ENCODE measurements at regions not wholly inside any gene's neighbourhood (a gene's known extent, or its start where the extent isn't known, plus 50 kb on each side); places are given as distances from the start of the nearest gene placed in this dataset.

DNA sequence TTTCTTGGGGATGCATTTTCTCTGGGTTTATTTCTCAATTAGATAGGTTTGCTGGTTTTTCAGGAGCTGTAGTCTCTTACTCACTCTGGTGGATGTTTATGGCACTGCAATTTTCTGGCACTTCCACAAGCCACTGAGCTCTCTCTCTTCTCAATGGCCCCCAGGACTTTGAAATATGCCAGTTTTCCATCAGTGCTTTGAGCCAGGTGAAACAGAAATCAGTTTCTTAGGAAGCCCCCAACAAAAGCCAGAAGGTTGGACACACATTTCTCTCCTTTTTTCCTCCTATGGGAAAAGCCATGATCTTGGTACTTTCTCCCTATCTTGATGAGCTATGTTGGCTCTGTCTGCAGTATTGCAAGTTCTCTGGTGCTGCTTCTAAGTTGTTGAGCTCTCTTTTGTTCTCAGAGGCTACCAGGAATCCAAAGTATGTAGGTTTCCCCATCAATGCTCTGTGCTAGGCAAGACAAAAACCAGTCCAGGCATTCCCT lies 90.7 kb upstream of the SMIM36 start:
- H3K9me3 ChIP-seq (replicated peaks; ENCODE audit: control insufficient read depth, insufficient read depth, low read length), result no peaks in the 10 kb centered on the region
- peak; percentile 69 for DNase-seq (ENCODE audit: low read depth, low spot score)
- CTCF ChIA-PET, result interaction anchor here (0.6 to 6.5 kb wide), 65 partner anchors 9 to 1114 kb away, joined by 3 to 357 read pairs (median 5); partner anchors contain the start of genes PCTP and TMEM100
- intact Hi-C loops (cut with micrococcal nuclease) (loop anchor here (1.0 to 5.0 kb wide), 6 partner anchors 17 to 225 kb away; no protein-coding TSS in a partner anchor), dilution Hi-C loops (cut with MboI; ENCODE audit: extremely low pct_ligation_motif_present, low sequenced_read_pairs) (no loop called here)
- no peaks in the 10 kb centered on the region for H3K4me1 ChIP-seq (ENCODE audit: control insufficient read depth, extremely low read depth, insufficient read depth, low read length)
- no peak for TF ChIP-seq JUN (IDR thresholded peaks at IDR 0.05; ENCODE audit: borderline replicate concordance, insufficient read depth, insufficient read length, low read depth)
- TF ChIP-seq, protein P1, sequence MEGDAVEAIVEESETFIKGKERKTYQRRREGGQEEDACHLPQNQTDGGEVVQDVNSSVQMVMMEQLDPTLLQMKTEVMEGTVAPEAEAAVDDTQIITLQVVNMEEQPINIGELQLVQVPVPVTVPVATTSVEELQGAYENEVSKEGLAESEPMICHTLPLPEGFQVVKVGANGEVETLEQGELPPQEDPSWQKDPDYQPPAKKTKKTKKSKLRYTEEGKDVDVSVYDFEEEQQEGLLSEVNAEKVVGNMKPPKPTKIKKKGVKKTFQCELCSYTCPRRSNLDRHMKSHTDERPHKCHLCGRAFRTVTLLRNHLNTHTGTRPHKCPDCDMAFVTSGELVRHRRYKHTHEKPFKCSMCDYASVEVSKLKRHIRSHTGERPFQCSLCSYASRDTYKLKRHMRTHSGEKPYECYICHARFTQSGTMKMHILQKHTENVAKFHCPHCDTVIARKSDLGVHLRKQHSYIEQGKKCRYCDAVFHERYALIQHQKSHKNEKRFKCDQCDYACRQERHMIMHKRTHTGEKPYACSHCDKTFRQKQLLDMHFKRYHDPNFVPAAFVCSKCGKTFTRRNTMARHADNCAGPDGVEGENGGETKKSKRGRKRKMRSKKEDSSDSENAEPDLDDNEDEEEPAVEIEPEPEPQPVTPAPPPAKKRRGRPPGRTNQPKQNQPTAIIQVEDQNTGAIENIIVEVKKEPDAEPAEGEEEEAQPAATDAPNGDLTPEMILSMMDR (IDR thresholded peaks at IDR 0.05; ENCODE audit: extremely low read depth in 1 of 2, insufficient read depth in 1 of 2, low read depth in 1 of 2, low read length in 2 of 2), result peak; percentile 71 to 72
- no peaks in the 10 kb centered on the region for H4K20me1 ChIP-seq (replicated peaks; ENCODE audit: control insufficient read depth, extremely low read depth, insufficient read depth, low read length)
- H3K4me2 ChIP-seq (ENCODE audit: insufficient read depth, low read length), result no peak overlapping the region
- POLR2A ChIA-PET, result no interaction called here
- no peak overlapping the region for H2AFZ ChIP-seq (ENCODE audit: low read depth, low read length)
- no TSS peak for BruUV-seq (replicated peaks)
- peaks cover 0 to 3% of the 10 kb centered on the region in 2 experiments for H3K27me3 ChIP-seq (ENCODE audit: control insufficient read depth in 2 of 2, insufficient read depth in 2 of 2, low read length in 2 of 2)
- H3K4me3 ChIP-seq (replicated peaks in 1 of 3; ENCODE audit: insufficient read depth in 1 of 3, low read depth in 1 of 3, low read length in 3 of 3), result no peak overlapping the region
- no peaks in the 10 kb centered on the region for H3K9me1 ChIP-seq (replicated peaks; ENCODE audit: control insufficient read depth, extremely low read depth, insufficient read depth, low read length)
- no peak overlapping the region for H3K27ac ChIP-seq (ENCODE audit: insufficient read depth, low read depth, low read length)
- H3K9ac ChIP-seq (replicated peaks; ENCODE audit: extremely low read depth, insufficient read depth, low read length), result no peak overlapping the region
- H3K36me3 ChIP-seq (ENCODE audit: control insufficient read depth in 2 of 2, extremely low read depth in 1 of 2, insufficient read depth in 2 of 2, low read length in 2 of 2), result no peaks in the 10 kb centered on the region
- no peaks in the 10 kb centered on the region for H3K79me2 ChIP-seq (ENCODE audit: control insufficient read depth, insufficient read depth, low read length)
- FAIRE-seq, result peak; percentile 85

DNA sequence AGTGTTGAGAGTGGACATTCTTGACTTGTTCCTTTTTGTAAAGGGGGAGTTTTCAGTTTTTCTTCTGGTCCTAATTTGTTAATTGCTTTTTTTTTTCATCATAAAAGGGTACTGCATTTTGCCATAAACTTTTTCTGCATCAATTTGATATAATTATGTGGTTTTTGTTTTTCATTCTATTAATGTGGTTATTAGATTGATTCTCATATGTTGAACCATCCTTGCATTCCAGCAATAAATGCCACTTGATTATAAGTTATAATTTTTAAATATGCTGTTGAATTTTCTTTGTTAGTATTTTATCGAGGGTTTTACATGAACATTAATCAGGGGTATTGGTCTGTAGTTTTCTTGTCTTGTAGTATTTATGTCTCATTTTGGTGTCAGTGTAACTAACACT lies 87.2 kb upstream of the SMIM36 start:
- intact Hi-C loops (cut with micrococcal nuclease) (no loop called here), dilution Hi-C loops (cut with MboI; ENCODE audit: extremely low pct_ligation_motif_present, low sequenced_read_pairs) (no loop called here)
- H3K4me2 ChIP-seq (ENCODE audit: insufficient read depth, low read length), result no peak overlapping the region
- FAIRE-seq, result no peak
- ChIA-PET CTCF (no interaction called here), POLR2A (no interaction called here)
- H3K79me2 ChIP-seq (ENCODE audit: control insufficient read depth, insufficient read depth, low read length), result no peaks in the 10 kb centered on the region
- H3K27me3 ChIP-seq (ENCODE audit: control insufficient read depth in 2 of 2, insufficient read depth in 2 of 2, low read length in 2 of 2), result peaks cover 0 to 3% of the 10 kb centered on the region in 2 experiments
- no peaks in the 10 kb centered on the region for H4K20me1 ChIP-seq (replicated peaks; ENCODE audit: control insufficient read depth, extremely low read depth, insufficient read depth, low read length)
- no peak overlapping the region for H3K9ac ChIP-seq (replicated peaks; ENCODE audit: extremely low read depth, insufficient read depth, low read length)
- H3K27ac ChIP-seq (ENCODE audit: insufficient read depth, low read depth, low read length), result no peak overlapping the region
- H3K36me3 ChIP-seq (ENCODE audit: control insufficient read depth in 2 of 2, extremely low read depth in 1 of 2, insufficient read depth in 2 of 2, low read length in 2 of 2), result no peaks in the 10 kb centered on the region
- no peaks in the 10 kb centered on the region for H3K9me3 ChIP-seq (replicated peaks; ENCODE audit: control insufficient read depth, insufficient read depth, low read length)
- no peak for DNase-seq (ENCODE audit: low read depth, low spot score)
- H3K9me1 ChIP-seq (replicated peaks; ENCODE audit: control insufficient read depth, extremely low read depth, insufficient read depth, low read length), result no peaks in the 10 kb centered on the region
- H2AFZ ChIP-seq (ENCODE audit: low read depth, low read length), result no peak overlapping the region
- no peak for TF ChIP-seq MYC (IDR thresholded peaks at IDR 0.05; ENCODE audit: low read depth, low read length)
- TF ChIP-seq GATA2 (IDR thresholded peaks at IDR 0.05; ENCODE audit: insufficient read depth, insufficient read length, low read depth, low read length), result no peak
- TF ChIP-seq, protein P2, sequence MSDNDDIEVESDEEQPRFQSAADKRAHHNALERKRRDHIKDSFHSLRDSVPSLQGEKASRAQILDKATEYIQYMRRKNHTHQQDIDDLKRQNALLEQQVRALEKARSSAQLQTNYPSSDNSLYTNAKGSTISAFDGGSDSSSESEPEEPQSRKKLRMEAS (IDR thresholded peaks at IDR 0.05; ENCODE audit: insufficient read depth, insufficient read length), result no peak
- TF ChIP-seq POLR2A (IDR thresholded peaks at IDR 0.05; ENCODE audit: low read depth, low read length), result no peak
- no TSS peak for BruUV-seq (replicated peaks)
- H3K4me3 ChIP-seq (replicated peaks in 1 of 3; ENCODE audit: insufficient read depth in 1 of 3, low read depth in 1 of 3, low read length in 3 of 3), result no peak overlapping the region
- H3K4me1 ChIP-seq (ENCODE audit: control insufficient read depth, extremely low read depth, insufficient read depth, low read length), result no peaks in the 10 kb centered on the region
